ENCODE measurements at regions not wholly inside any gene's neighbourhood (a gene's known extent, or its start where the extent isn't known, plus 50 kb on each side); places are given as distances from the start of the nearest gene placed in this dataset.

GRCh38 chr3:5442786-5443138, 255.3 kb downstream of the EDEM1 start:
- TF ChIP-seq CTCF (IDR thresholded peaks at IDR 0.05 in 2 of 3, conservative IDR thresholded peaks at IDR 0.05 in 1 of 3; ENCODE audit: insufficient read depth in 2 of 3, low read depth in 1 of 3, low read length in 3 of 3) (no peak), FOXO4 (CRISPR knock-in tag; IDR thresholded peaks at IDR 0.05) (no peak), CEBPG (CRISPR knock-in tag; IDR thresholded peaks at IDR 0.05) (no peak), CEBPG (tag; conservative IDR thresholded peaks at IDR 0.05 in 1 of 2, IDR thresholded peaks at IDR 0.05 in 1 of 2) (no peak), PYGO2 (tag; IDR thresholded peaks at IDR 0.05) (no peak), ZNF76 (CRISPR knock-in tag; IDR thresholded peaks at IDR 0.05; ENCODE audit: borderline replicate concordance) (no peak)
